GM10248 (cell line): ENCODE measurements at regions not wholly inside any gene's neighbourhood (a gene's known extent, or its start where the extent isn't known, plus 50 kb on each side); places are given as distances from the start of the nearest gene placed in this dataset.

Source experiments
- CTCF ChIA-PET: fragments of 300-600 bp; sonication (Branson Sonifier 250); formaldehyde crosslinking; extraction: SDS; loops from one replicate; lab custom pipeline; 2021; ENCODE audit warnings: antibody characterized with exemption; lab: Yijun Ruan, JAX
- POLR2A ChIA-PET: fragments of 350-650 bp; sonication (Branson Sonifier 250); formaldehyde crosslinking; extraction: SDS; loops from one replicate; lab custom pipeline; 2020; ENCODE audit warnings: antibody characterized with exemption; lab: Yijun Ruan, JAX
- DNase-seq: peaks from one replicate; pipeline ENCODE4 v3.0.0; 2012; ENCODE audit errors: extremely low spot score
- TF ChIP-seq, protein P1 (sequence below): IDR thresholded peaks from 2 replicates; pipeline ENCODE4 v1.5.1; 2012; ENCODE audit warnings: mild to moderate bottlenecking, low read depth; ENCODE audit errors: extremely low read depth, missing control alignments, control extremely low read depth

GRCh38 chr18:42532119-42532518, 577.1 kb downstream of the PIK3C3 start:
- CTCF ChIA-PET: no interaction called here
- DNase-seq: no peak
- TF ChIP-seq, protein P1, sequence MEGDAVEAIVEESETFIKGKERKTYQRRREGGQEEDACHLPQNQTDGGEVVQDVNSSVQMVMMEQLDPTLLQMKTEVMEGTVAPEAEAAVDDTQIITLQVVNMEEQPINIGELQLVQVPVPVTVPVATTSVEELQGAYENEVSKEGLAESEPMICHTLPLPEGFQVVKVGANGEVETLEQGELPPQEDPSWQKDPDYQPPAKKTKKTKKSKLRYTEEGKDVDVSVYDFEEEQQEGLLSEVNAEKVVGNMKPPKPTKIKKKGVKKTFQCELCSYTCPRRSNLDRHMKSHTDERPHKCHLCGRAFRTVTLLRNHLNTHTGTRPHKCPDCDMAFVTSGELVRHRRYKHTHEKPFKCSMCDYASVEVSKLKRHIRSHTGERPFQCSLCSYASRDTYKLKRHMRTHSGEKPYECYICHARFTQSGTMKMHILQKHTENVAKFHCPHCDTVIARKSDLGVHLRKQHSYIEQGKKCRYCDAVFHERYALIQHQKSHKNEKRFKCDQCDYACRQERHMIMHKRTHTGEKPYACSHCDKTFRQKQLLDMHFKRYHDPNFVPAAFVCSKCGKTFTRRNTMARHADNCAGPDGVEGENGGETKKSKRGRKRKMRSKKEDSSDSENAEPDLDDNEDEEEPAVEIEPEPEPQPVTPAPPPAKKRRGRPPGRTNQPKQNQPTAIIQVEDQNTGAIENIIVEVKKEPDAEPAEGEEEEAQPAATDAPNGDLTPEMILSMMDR: no peak
- POLR2A ChIA-PET: no interaction called here

DNA sequence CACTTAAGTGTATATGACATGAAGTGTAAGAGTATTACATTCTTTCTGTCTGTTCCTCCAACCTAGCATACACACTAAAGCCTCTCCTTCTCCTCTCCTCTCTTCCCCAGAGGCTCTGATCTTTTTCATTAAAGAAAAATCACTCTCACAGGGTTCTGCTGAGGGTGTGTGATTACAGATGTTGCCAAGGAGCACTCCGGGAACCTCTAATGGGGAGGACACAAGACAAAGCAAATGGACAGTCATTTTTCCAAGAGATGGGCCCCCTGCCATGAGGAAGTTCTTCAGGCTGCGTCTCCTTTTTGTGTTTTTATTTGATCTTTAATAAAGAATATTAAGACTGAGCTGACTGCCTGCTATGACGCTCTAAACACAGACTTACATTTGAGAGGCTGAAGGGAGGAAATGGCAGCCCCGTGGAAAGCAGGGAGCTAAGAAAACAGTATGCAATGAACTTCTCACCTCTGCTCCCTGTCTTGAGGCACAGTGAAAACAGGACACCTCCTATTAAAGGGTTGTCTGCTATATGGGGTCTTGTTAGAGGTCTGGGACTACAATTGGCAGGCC, 578.1 kb downstream of the PIK3C3 start:
- TF ChIP-seq, protein P1: no peak
- ChIA-PET POLR2A (no interaction called here), CTCF (no interaction called here)
- no peak for DNase-seq

DNA sequence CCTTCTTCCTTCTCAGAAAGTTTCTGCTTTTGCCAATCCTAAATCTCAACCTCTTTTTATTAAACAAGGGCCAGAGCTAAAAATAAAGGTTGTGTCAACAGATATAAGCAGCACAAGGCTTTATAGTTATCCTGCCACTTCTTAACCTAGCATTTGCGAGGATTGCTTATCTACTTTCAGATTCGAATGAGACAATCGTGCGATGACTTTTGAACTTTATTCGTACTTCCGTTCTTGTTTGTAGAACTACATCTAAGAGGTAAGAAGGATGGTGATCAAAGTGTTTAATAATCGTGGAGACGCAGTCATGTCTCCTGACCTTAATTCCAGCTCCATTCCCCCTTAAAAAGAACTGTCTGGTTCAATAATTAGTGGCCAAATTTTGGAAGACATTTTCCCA, 578.6 kb downstream of the PIK3C3 start:
- TF ChIP-seq, protein P1: no peak
- CTCF ChIA-PET: no interaction called here
- POLR2A ChIA-PET: no interaction called here

GRCh38 chr18:42534313-42534712, 579.3 kb downstream of the PIK3C3 start:
- CTCF ChIA-PET: no interaction called here
- POLR2A ChIA-PET: no interaction called here
- TF ChIP-seq, protein P1: no peak
- no peak for DNase-seq

More for the DNA sequence above, 578.6 kb downstream of the PIK3C3 start:
- DNase-seq: no peak

GRCh38 chr18:42536442-42536841, 579.0 kb downstream of the RIT2 start:
- TF ChIP-seq, protein P1: no peak
- ChIA-PET CTCF (no interaction called here), POLR2A (no interaction called here)
- DNase-seq: no peak

GRCh38 chr18:42537291-42537690, 578.2 kb downstream of the RIT2 start:
- ChIA-PET CTCF (interaction anchor here (0.8 kb wide), 1 partner anchor 9 kb away, joined by 3 read pairs; no protein-coding TSS in a partner anchor), POLR2A (no interaction called here)
- no peak for DNase-seq
- TF ChIP-seq, protein P1: no peak
